Osteocyte (in vitro differentiated cells): ENCODE measurements at regions not wholly inside any gene's neighbourhood (a gene's known extent, or its start where the extent isn't known, plus 50 kb on each side); places are given as distances from the start of the nearest gene placed in this dataset.

Experiments
- DNase-seq: peaks from one replicate; pipeline ENCODE4 v3.0.0; 2021; ENCODE audit warnings: mixed read lengths; ENCODE audit not compliant: unreplicated experiment; ENCODE audit errors: extremely low spot score
- H3K27ac Mint-ChIP-seq: one replicate; pipeline ENCODE4 v1.8.0; 2021; ENCODE audit warnings: mild to moderate bottlenecking, mixed read lengths; ENCODE audit not compliant: unreplicated experiment
- H3K27me3 Mint-ChIP-seq: one replicate; pipeline ENCODE4 v1.8.0; 2021; ENCODE audit warnings: mixed read lengths; ENCODE audit not compliant: unreplicated experiment
- H3K36me3 Mint-ChIP-seq: one replicate; pipeline ENCODE4 v1.8.0; 2021; ENCODE audit warnings: mixed read lengths; ENCODE audit not compliant: unreplicated experiment
- H3K4me1 Mint-ChIP-seq: one replicate; pipeline ENCODE4 v1.8.0; 2021; ENCODE audit warnings: mixed read lengths; ENCODE audit not compliant: unreplicated experiment
- H3K4me3 Mint-ChIP-seq: one replicate; pipeline ENCODE4 v1.8.0; 2021; ENCODE audit warnings: mild to moderate bottlenecking, moderate library complexity, mixed read lengths; ENCODE audit not compliant: unreplicated experiment
- H3K9me3 Mint-ChIP-seq: one replicate; pipeline ENCODE4 v1.8.0; 2021; ENCODE audit warnings: mixed read lengths; ENCODE audit not compliant: unreplicated experiment
- CTCF ChIP-seq: fragments of 200-600 bp; sonication (generic); IDR thresholded peaks from 2 replicates; pipeline ENCODE4 v1.5.0; 2021; ENCODE audit warnings: antibody characterized with exemption, mild to moderate bottlenecking, moderate library complexity

GRCh38 chr4:100826067-100826466 is 308.2 kb upstream of the EMCN start:
- H3K27ac Mint-ChIP-seq, result no peak overlapping the region

GRCh38 chr4:100823993-100824323 is 306.1 kb upstream of the EMCN start:
- Mint-ChIP-seq H3K9me3 (peaks cover 5% of the 10 kb centered on the region), H3K4me1 (peaks cover 13% of the 10 kb centered on the region), H3K27ac (no peak overlapping the region), H3K27me3 (no peaks in the 10 kb centered on the region), H3K4me3 (no peak overlapping the region), H3K36me3 (no peaks in the 10 kb centered on the region)
- TF ChIP-seq CTCF, result no peak
- DNase-seq, result no peak

More at GRCh38 chr4:100826067-100826466, 308.2 kb upstream of the EMCN start:
- Mint-ChIP-seq H3K4me3 (no peak overlapping the region), H3K9me3 (peaks cover 5% of the 10 kb centered on the region), H3K27me3 (no peaks in the 10 kb centered on the region), H3K4me1 (peaks cover 13% of the 10 kb centered on the region), H3K36me3 (no peaks in the 10 kb centered on the region)
- no peak for TF ChIP-seq CTCF
- no peak for DNase-seq

- no peak for DNase-seq
- Mint-ChIP-seq H3K9me3 (peaks cover under 1% of the 10 kb centered on the region), H3K4me1 (peaks cover 8% of the 10 kb centered on the region), H3K27ac (no peak overlapping the region), H3K36me3 (no peaks in the 10 kb centered on the region), H3K27me3 (no peaks in the 10 kb centered on the region), H3K4me3 (no peak overlapping the region)
- no peak for TF ChIP-seq CTCF
Measured at GRCh38 chr4:100823066-100823992, 305.5 kb upstream of the EMCN start.

GRCh38 chr4:100820249-100820648 is 302.4 kb upstream of the EMCN start:
- Mint-ChIP-seq H3K4me1 (peaks cover 8% of the 10 kb centered on the region), H3K27ac (no peak overlapping the region), H3K36me3 (no peaks in the 10 kb centered on the region), H3K27me3 (peaks cover 2% of the 10 kb centered on the region), H3K9me3 (no peaks in the 10 kb centered on the region), H3K4me3 (no peak overlapping the region)
- DNase-seq, result no peak
- TF ChIP-seq CTCF, result no peak

GRCh38 chr4:100819505-100819904 is 301.7 kb upstream of the EMCN start:
- no peak for DNase-seq
- Mint-ChIP-seq H3K4me3 (no peak overlapping the region), H3K27me3 (peaks cover 4% of the 10 kb centered on the region), H3K9me3 (no peaks in the 10 kb centered on the region), H3K4me1 (peaks cover 8% of the 10 kb centered on the region), H3K36me3 (no peaks in the 10 kb centered on the region), H3K27ac (no peak overlapping the region)
- TF ChIP-seq CTCF, result no peak
